ACHN (cell line): ENCODE measurements at regions not wholly inside any gene's neighbourhood (a gene's known extent, or its start where the extent isn't known, plus 50 kb on each side); places are given as distances from the start of the nearest gene placed in this dataset.

Experiments
- DNase-seq: peaks from one replicate; pipeline ENCODE4 v3.0.0-alpha.2; 2015
- in situ Hi-C: cut with HindIII; loops from 2 replicates; pipeline ENCODE4 v1.10.0; 2017; ENCODE audit warnings: low sequenced_read_pairs, low pct_ligation_motif_present, low pct_unique_long_range_greater_than_20kb

DNA sequence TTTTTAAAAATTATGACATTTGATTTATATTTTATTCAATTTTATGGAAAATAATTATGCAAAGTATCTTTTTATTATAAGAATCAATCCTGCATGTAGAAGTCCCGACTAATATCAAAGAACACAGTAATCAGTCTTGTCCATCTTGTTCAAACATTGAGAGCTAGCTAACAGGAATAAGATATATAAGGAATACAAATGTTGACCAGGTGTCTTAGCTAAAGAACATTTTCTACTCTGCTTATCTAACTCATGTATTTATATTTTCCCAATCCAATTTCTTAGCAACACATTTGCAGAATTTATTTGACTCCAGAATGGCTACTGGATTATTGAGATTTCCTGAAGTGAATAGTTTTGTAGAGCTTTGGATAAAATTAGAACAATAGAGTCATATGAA is 61.5 kb upstream of the NR3C2 start:
- in situ Hi-C loops, result no loop called here

DNA sequence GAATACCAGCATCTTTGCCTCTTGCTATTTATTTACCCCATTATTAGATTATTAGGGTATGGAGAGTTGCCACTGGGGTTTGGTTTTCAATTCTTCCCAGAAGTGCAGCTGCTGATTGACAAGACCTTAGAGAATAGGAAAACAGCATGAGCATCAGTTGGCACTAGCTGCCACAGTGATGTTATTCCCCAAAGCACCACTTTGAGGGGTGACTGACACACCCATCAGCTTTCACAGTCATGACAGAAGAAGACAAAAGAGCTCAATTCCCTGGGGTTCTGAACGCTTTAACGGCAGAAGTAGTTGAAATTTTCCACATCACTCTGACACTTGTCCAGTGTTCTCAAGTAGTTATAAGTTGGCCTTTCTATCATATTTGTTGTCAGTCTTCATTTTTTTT is 55.0 kb upstream of the NR3C2 start:
- in situ Hi-C loops, result no loop called here
- DNase-seq, result no peak

More for the DNA sequence above, 61.5 kb upstream of the NR3C2 start:
- no peak for DNase-seq

DNA sequence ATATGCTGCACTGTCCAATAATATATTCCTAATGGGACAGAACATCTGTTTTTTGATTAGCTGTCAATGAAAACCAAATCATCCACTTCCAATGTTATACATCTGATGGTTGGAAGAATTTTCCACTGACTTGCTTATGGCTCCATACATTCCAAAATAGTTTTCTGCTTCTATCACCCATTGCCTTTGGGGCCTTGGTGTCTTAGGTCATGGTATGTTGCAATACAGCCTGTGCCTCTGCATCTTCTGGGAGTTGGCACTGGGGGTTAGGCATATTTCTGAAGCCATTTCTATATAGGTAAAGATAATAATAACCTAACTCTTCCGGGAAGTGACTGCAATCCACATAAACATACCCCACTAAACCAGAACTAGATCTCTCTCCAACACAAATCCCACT is 53.2 kb upstream of the NR3C2 start:
- in situ Hi-C loops, result no loop called here
- no peak for DNase-seq
